HG03175 (cell line): ENCODE measurements at regions not wholly inside any gene's neighbourhood (a gene's known extent, or its start where the extent isn't known, plus 50 kb on each side); places are given as distances from the start of the nearest gene placed in this dataset.

ENCODE experiments used
- ATAC-seq: cut with Tn5 transposase; IDR thresholded peaks from one replicate; pipeline ENCODE4 v1.9.1; 2021; ENCODE audit warnings: mild to moderate bottlenecking, moderate library complexity; ENCODE audit not compliant: unreplicated experiment

GRCh38 chr10:4503076-4503475 is 322.9 kb upstream of the AKR1E2 start:
- ATAC-seq = no peak

GRCh38 chr10:4501306-4501705 is 324.7 kb upstream of the AKR1E2 start:
- no peak for ATAC-seq

GRCh38 chr10:4498711-4499251 is 327.2 kb upstream of the AKR1E2 start:
- no peak for ATAC-seq

- no peak for ATAC-seq
Observed at GRCh38 chr10:4494551-4494950, 331.5 kb upstream of the AKR1E2 start.

GRCh38 chr10:4492202-4492601 is 333.8 kb upstream of the AKR1E2 start:
- ATAC-seq = no peak

GRCh38 chr10:4488904-4489303 is 337.1 kb upstream of the AKR1E2 start:
- ATAC-seq = no peak

GRCh38 chr10:4485636-4486035 is 340.4 kb upstream of the AKR1E2 start:
- no peak for ATAC-seq

GRCh38 chr10:4483811-4484210 is 342.2 kb upstream of the AKR1E2 start:
- no peak for ATAC-seq

GRCh38 chr10:4482659-4483058 is 343.3 kb upstream of the AKR1E2 start:
- ATAC-seq = no peak

GRCh38 chr10:4481192-4481591 is 344.8 kb upstream of the AKR1E2 start:
- no peak for ATAC-seq

- ATAC-seq = no peak
Observed at GRCh38 chr10:4479342-4479741, 346.7 kb upstream of the AKR1E2 start.

- no peak for ATAC-seq
Observed at GRCh38 chr10:4477664-4478063, 348.3 kb upstream of the AKR1E2 start.

GRCh38 chr10:4475827-4476490 is 350.0 kb upstream of the AKR1E2 start:
- ATAC-seq = no peak

- no peak for ATAC-seq
Observed at GRCh38 chr10:4474829-4475228, 351.2 kb upstream of the AKR1E2 start.

- no peak for ATAC-seq
Observed at GRCh38 chr10:4473977-4474376, 352.0 kb upstream of the AKR1E2 start.

- ATAC-seq = no peak
Observed at GRCh38 chr10:4472190-4472904, 353.7 kb upstream of the AKR1E2 start.

- no peak for ATAC-seq
Observed at GRCh38 chr10:4470231-4470835, 355.7 kb upstream of the AKR1E2 start.

- no peak for ATAC-seq
Observed at GRCh38 chr10:4467481-4467880, 358.5 kb upstream of the AKR1E2 start.

GRCh38 chr10:4460267-4460666 is 365.7 kb upstream of the AKR1E2 start:
- ATAC-seq = no peak

- no peak for ATAC-seq
Observed at GRCh38 chr10:4459531-4459930, 366.5 kb upstream of the AKR1E2 start.

- ATAC-seq = no peak
Observed at GRCh38 chr10:4457597-4457996, 368.4 kb upstream of the AKR1E2 start.

- ATAC-seq = no peak
Observed at GRCh38 chr10:4456776-4457175, 369.2 kb upstream of the AKR1E2 start.
